HCT116 (cell line): ENCODE measurements at regions not wholly inside any gene's neighbourhood (a gene's known extent, or its start where the extent isn't known, plus 50 kb on each side); places are given as distances from the start of the nearest gene placed in this dataset.

Experiments
- ATAC-seq: fragments of 200-7000 bp; cut with Tn5 transposase; 2 replicates; pipeline ENCODE4 v1.9.1; 2020; ENCODE audit warnings: mild to moderate bottlenecking, moderate library complexity
- BruUV-seq: library from RNA; stranded (reverse); fragments of 400-500 nt; replicated peaks from 2 replicates; lab custom pipeline; 2021; lab: Mats Ljungman, UMichigan
- CTCF ChIA-PET: fragments of 300-600 bp; sonication (Branson Sonifier 250); formaldehyde crosslinking; loops from one replicate; lab custom pipeline; 2021; ENCODE audit warnings: antibody characterized with exemption; lab: Charles Lee
- POLR2A ChIA-PET: fragments of 300-600, 350-600 bp; sonication (Branson Sonifier 250); formaldehyde crosslinking; loops from one replicate; lab custom pipeline; 2021; ENCODE audit warnings: antibody characterized with exemption; lab: Charles Lee
- RAD21 ChIA-PET, 2 experiments: fragments of 300-600 bp; sonication (Branson Sonifier 250); formaldehyde crosslinking; loops; one replicate each; lab custom pipeline; 2023; ENCODE audit warnings: low total read pairs in 2 of 2; ENCODE audit not compliant: uncharacterized antibody in 2 of 2, unreplicated experiment in 2 of 2, low non-redundant PET in 1 of 2; lab: Charles Lee
- DNase-seq: peaks from one replicate; pipeline ENCODE4 v3.0.0-alpha.2; 2010; ENCODE audit warnings: low read depth, low spot score
- H2AFZ ChIP-seq: fragments of 200-600 bp; shearing (Covaris generic), sonication (generic); 2 replicates; pipeline ENCODE4 v1.6.1; 2017; ENCODE audit warnings: low read depth, mixed run types, mixed read lengths, antibody characterized with exemption, low read length; ENCODE audit not compliant: poor library complexity, severe bottlenecking
- H3K27ac ChIP-seq: 2 replicates; pipeline ENCODE4 v1.5.1; 2012; ENCODE audit warnings: low read depth, low read length
- H3K27me3 ChIP-seq: fragments of 200-600 bp; sonication (generic); 2 replicates; pipeline ENCODE4 v1.6.1; 2016; ENCODE audit warnings: mixed run types, low read length, mixed read lengths; ENCODE audit not compliant: insufficient read depth
- H3K36me3 ChIP-seq, 2 experiments: fragments of 200-500 bp in 1 of 2; fragments of 200-600 bp in 1 of 2; sonication (Bioruptor generic) in 1 of 2; sonication (generic) in 1 of 2; 2 replicates each; pipeline versions ENCODE4 v1.5.1 to v1.6.1; 2014 to 2016; ENCODE audit warnings: low read length in 2 of 2, inconsistent platforms in 1 of 2, mixed read lengths in 1 of 2, mixed run types in 1 of 2; ENCODE audit not compliant: insufficient read depth in 2 of 2, control insufficient read depth in 1 of 2
- H3K4me1 ChIP-seq, 2 experiments: fragments of 200-600 bp in 1 of 2; sonication (generic) in 1 of 2; 2 replicates each; pipeline versions ENCODE4 v1.5.1 to v1.6.1; 2012 to 2017; ENCODE audit warnings: low read length in 2 of 2, inconsistent platforms in 1 of 2, mild to moderate bottlenecking in 1 of 2, mixed read lengths in 1 of 2, mixed run types in 1 of 2, moderate library complexity in 1 of 2; ENCODE audit not compliant: insufficient read depth in 2 of 2, control insufficient read depth in 1 of 2
- H3K4me2 ChIP-seq: fragments of 200-600 bp; sonication (generic); 2 replicates; pipeline ENCODE4 v1.6.1; 2017; ENCODE audit warnings: mixed run types, low read length, mixed read lengths
- H3K4me3 ChIP-seq, 2 experiments: fragments of 200-600 bp in 1 of 2; sonication (generic) in 1 of 2; replicated peaks in 1 of 2; 2 replicates each; pipeline ENCODE4 v1.5.1; 2011 to 2016; ENCODE audit warnings: low read length in 2 of 2, control low read depth in 1 of 2, low read depth in 1 of 2, mild to moderate bottlenecking in 1 of 2, mixed read lengths in 1 of 2, mixed run types in 1 of 2
- H3K79me2 ChIP-seq: fragments of 200-600 bp; sonication (generic); 2 replicates; pipeline ENCODE4 v1.6.1; 2017; ENCODE audit warnings: mild to moderate bottlenecking, mixed run types, low read length, moderate library complexity, mixed read lengths; ENCODE audit not compliant: insufficient read depth
- H3K9ac ChIP-seq: fragments of 200-600 bp; sonication (generic); 2 replicates; pipeline ENCODE4 v1.6.1; 2016; ENCODE audit warnings: low read length, mixed read lengths
- H3K9me2 ChIP-seq: fragments of 200-600 bp; sonication (generic), shearing (Covaris generic); 2 replicates; pipeline ENCODE4 v1.6.1; 2017; ENCODE audit warnings: mixed run types, mild to moderate bottlenecking, moderate library complexity; ENCODE audit not compliant: insufficient read depth
- H3K9me3 ChIP-seq, 2 experiments: fragments of 200-500 bp in 1 of 2; fragments of 200-600 bp in 1 of 2; sonication (Bioruptor generic) in 1 of 2; sonication (generic) in 1 of 2; 2 replicates each; pipeline ENCODE4 v1.6.1; 2014 to 2017; ENCODE audit warnings: low read length in 2 of 2, mixed read lengths in 2 of 2, inconsistent platforms in 1 of 2, low read depth in 1 of 2, mild to moderate bottlenecking in 1 of 2, mixed run types in 1 of 2, moderate library complexity in 1 of 2; ENCODE audit not compliant: control insufficient read depth in 1 of 2, insufficient read depth in 1 of 2
- H4K20me1 ChIP-seq: fragments of 200-600 bp; sonication (generic), shearing (Covaris generic); 2 replicates; pipeline ENCODE4 v1.6.1; 2017; ENCODE audit warnings: mixed run types, mild to moderate bottlenecking, moderate library complexity; ENCODE audit not compliant: insufficient read depth
- CBX3 ChIP-seq: IDR thresholded peaks from 2 replicates; pipeline ENCODE4 v1.6.1; 2012; ENCODE audit warnings: low read depth
- CEBPB ChIP-seq: IDR thresholded peaks from 2 replicates; pipeline ENCODE4 v1.6.1; 2012; ENCODE audit warnings: low read depth
- EZH2 ChIP-seq: fragments of 200-600 bp; sonication (generic); IDR thresholded peaks from 2 replicates; pipeline ENCODE4 v1.6.1; 2017; ENCODE audit warnings: antibody characterized with exemption, mixed run types
- POLR2A ChIP-seq: IDR thresholded peaks from 2 replicates; pipeline ENCODE4 v1.7.0; 2011; ENCODE audit warnings: borderline replicate concordance; ENCODE audit not compliant: insufficient read depth, insufficient read length; ENCODE audit errors: extremely low read depth
- POLR2AphosphoS5 ChIP-seq: IDR thresholded peaks from 2 replicates; pipeline ENCODE4 v1.6.1; 2011; ENCODE audit warnings: mild to moderate bottlenecking, low read depth, low read length, moderate library complexity
- RAD21 ChIP-seq: IDR thresholded peaks from 2 replicates; pipeline ENCODE4 v1.6.1; 2012; ENCODE audit warnings: low read depth, mild to moderate bottlenecking
- REST ChIP-seq: IDR thresholded peaks from 2 replicates; pipeline ENCODE4 v1.6.1; 2012; ENCODE audit warnings: low read depth
- SRF ChIP-seq: IDR thresholded peaks from 2 replicates; pipeline ENCODE4 v1.6.1; 2012; ENCODE audit warnings: low read depth
- TCF7L2 ChIP-seq: IDR thresholded peaks from 2 replicates; pipeline ENCODE4 v1.7.0; 2011; ENCODE audit warnings: borderline replicate concordance, inconsistent platforms; ENCODE audit not compliant: insufficient read depth, insufficient read length; ENCODE audit errors: extremely low read depth
- ZBTB33 ChIP-seq: IDR thresholded peaks from 2 replicates; pipeline ENCODE4 v1.6.1; 2011; ENCODE audit warnings: mild to moderate bottlenecking, low read length, moderate library complexity; ENCODE audit not compliant: insufficient replicate concordance; ENCODE audit errors: extremely low read depth
- ZFX ChIP-seq: fragments of 450-650 bp; IDR thresholded peaks from 2 replicates; pipeline ENCODE4 v1.6.1; 2017
- intact Hi-C: fragments of 100-400 bp; cut with micrococcal nuclease; formaldehyde crosslinking; loops from 2 replicates; pipeline ENCODE4 v1.10.0; 2022

GRCh38 chr5:128764601-128765310 lies 200.5 kb upstream of the SLC27A6 start:
- DNase-seq (no peak), ATAC-seq (no peak)
- Histone ChIP-seq H3K36me3 (no peaks in the 10 kb centered on the region), H3K4me1 (no peaks in the 10 kb centered on the region), H3K9me3 (no peaks in the 10 kb centered on the region), H3K27ac (no peak overlapping the region), H4K20me1 (no peaks in the 10 kb centered on the region), H3K9ac (no peak overlapping the region), H3K79me2 (no peaks in the 10 kb centered on the region), H3K27me3 (no peaks in the 10 kb centered on the region), H2AFZ (no peak overlapping the region), H3K4me2 (no peak overlapping the region), H3K9me2 (no peaks in the 10 kb centered on the region), H3K4me3 (no peak overlapping the region)
- no TSS peak for BruUV-seq
- intact Hi-C loops, result no loop called here
- RAD21 ChIA-PET, result no interaction called here
- CTCF ChIA-PET, result no interaction called here
- TF ChIP-seq EZH2 (no peak), POLR2A (no peak), TCF7L2 (no peak), CEBPB (no peak), SRF (no peak), RAD21 (no peak), POLR2AphosphoS5 (no peak), CBX3 (no peak), REST (no peak), ZBTB33 (no peak), ZFX (no peak)
- POLR2A ChIA-PET, result no interaction called here
